IMR-90 (cell line): ENCODE measurements at regions not wholly inside any gene's neighbourhood (a gene's known extent, or its start where the extent isn't known, plus 50 kb on each side); places are given as distances from the start of the nearest gene placed in this dataset.

ENCODE experiments used
- ATAC-seq: fragments of 200-7000 bp; cut with Tn5 transposase; 2 replicates; pipeline ENCODE4 v1.9.1; 2020; ENCODE audit warnings: low read depth, mild to moderate bottlenecking, moderate library complexity
- BruUV-seq: library from RNA; stranded (reverse); fragments of 400-500 nt; replicated peaks from 2 replicates; lab custom pipeline; 2021; lab: Mats Ljungman, UMichigan
- CTCF ChIA-PET: fragments of 300-600 bp; formaldehyde crosslinking; extraction: SDS; loops from one replicate; lab custom pipeline; 2021; ENCODE audit warnings: antibody characterized with exemption; lab: Yijun Ruan, JAX
- POLR2A ChIA-PET: fragments of 300-600 bp; sonication (Branson Sonifier 250); formaldehyde crosslinking; loops from one replicate; lab custom pipeline; 2022; ENCODE audit warnings: antibody characterized with exemption; ENCODE audit not compliant: unreplicated experiment; lab: Charles Lee
- DNase-seq: peaks from one replicate; pipeline ENCODE4 v3.0.0; 2013
- H2AFZ ChIP-seq: replicated peaks from 2 replicates; pipeline ENCODE3; 2013; ENCODE audit warnings: low read length, mild to moderate bottlenecking; ENCODE audit not compliant: poor library complexity
- H2AK5ac ChIP-seq: 2 replicates; pipeline ENCODE4 v1.6.1; 2013; ENCODE audit warnings: low read depth, low read length, inconsistent platforms
- H2AK9ac ChIP-seq: replicated peaks from 2 replicates; pipeline ENCODE3; 2013; ENCODE audit warnings: mild to moderate bottlenecking, low read depth, low read length, moderate library complexity; ENCODE audit not compliant: poor library complexity
- H2BK120ac ChIP-seq: 2 replicates; pipeline ENCODE4 v1.6.1; 2013; ENCODE audit warnings: low read depth, low read length, inconsistent platforms
- H2BK15ac ChIP-seq: 3 replicates; pipeline ENCODE4 v1.6.1; 2013; ENCODE audit warnings: low read depth, low read length, inconsistent platforms
- H2BK20ac ChIP-seq: 2 replicates; pipeline ENCODE4 v1.6.1; 2013; ENCODE audit warnings: low read depth, mild to moderate bottlenecking, inconsistent platforms, low read length, moderate library complexity
- H2BK5ac ChIP-seq: 2 replicates; pipeline ENCODE4 v1.6.1; 2013; ENCODE audit warnings: mild to moderate bottlenecking, low read depth, low read length, inconsistent platforms; ENCODE audit not compliant: poor library complexity, severe bottlenecking
- H3K14ac ChIP-seq: replicated peaks from 2 replicates; pipeline ENCODE4 v1.6.1; 2013; ENCODE audit warnings: low read depth, low read length, inconsistent platforms
- H3K18ac ChIP-seq: 2 replicates; pipeline ENCODE4 v1.6.1; 2013; ENCODE audit warnings: low read depth, low read length, control low read depth
- H3K23ac ChIP-seq: 2 replicates; pipeline ENCODE4 v1.6.1; 2013; ENCODE audit warnings: low read depth, low read length, inconsistent platforms
- H3K27ac ChIP-seq: 2 replicates; pipeline ENCODE4 v1.5.1; 2013; ENCODE audit warnings: mild to moderate bottlenecking, control low read depth, low read length; ENCODE audit not compliant: insufficient read depth
- H3K27me3 ChIP-seq: 2 replicates; pipeline ENCODE4 v1.6.1; 2013; ENCODE audit warnings: low read length; ENCODE audit not compliant: control insufficient read depth, insufficient read depth
- H3K36me3 ChIP-seq: 2 replicates; pipeline ENCODE4 v1.6.1; 2013; ENCODE audit warnings: low read length, mixed read lengths; ENCODE audit not compliant: control insufficient read depth, insufficient read depth
- H3K4ac ChIP-seq: 2 replicates; pipeline ENCODE4 v1.6.1; 2013; ENCODE audit warnings: low read depth, low read length, inconsistent platforms
- H3K4me1 ChIP-seq: 2 replicates; pipeline ENCODE4 v1.6.1; 2013; ENCODE audit warnings: low read length, mixed read lengths; ENCODE audit not compliant: control insufficient read depth, insufficient read depth
- H3K4me2 ChIP-seq: 2 replicates; pipeline ENCODE4 v1.6.1; 2013; ENCODE audit warnings: low read depth, mild to moderate bottlenecking, control low read depth, low read length, moderate library complexity
- H3K4me3 ChIP-seq: 2 replicates; pipeline ENCODE4 v1.5.1; 2013; ENCODE audit warnings: low read depth, mild to moderate bottlenecking, control low read depth, low read length, moderate library complexity; ENCODE audit not compliant: insufficient read depth
- H3K56ac ChIP-seq: 2 replicates; pipeline ENCODE4 v1.6.1; 2013; ENCODE audit warnings: low read length, inconsistent platforms; ENCODE audit not compliant: insufficient read depth; ENCODE audit errors: extremely low read depth
- H3K79me1 ChIP-seq, 2 experiments: 2 replicates each; pipeline ENCODE4 v1.6.1; 2013; ENCODE audit warnings: low read length in 2 of 2, inconsistent platforms in 1 of 2, low read depth in 1 of 2
- H3K9ac ChIP-seq: 2 replicates; pipeline ENCODE4 v1.6.1; 2013; ENCODE audit warnings: low read depth, low read length, control low read depth
- H3K9me1 ChIP-seq: 2 replicates; pipeline ENCODE4 v1.6.1; 2013; ENCODE audit warnings: low read length, inconsistent platforms; ENCODE audit not compliant: insufficient read depth
- H3K9me3 ChIP-seq: 2 replicates; pipeline ENCODE4 v1.6.1; 2013; ENCODE audit warnings: low read length; ENCODE audit not compliant: control insufficient read depth, insufficient read depth
- H4K20me1 ChIP-seq: 2 replicates; pipeline ENCODE4 v1.6.1; 2013; ENCODE audit warnings: low read length, inconsistent platforms; ENCODE audit not compliant: insufficient read depth
- H4K5ac ChIP-seq: 2 replicates; pipeline ENCODE4 v1.6.1; 2013; ENCODE audit warnings: mild to moderate bottlenecking, low read depth, low read length, control low read depth
- H4K8ac ChIP-seq, 2 experiments: 2 replicates each; pipeline ENCODE4 v1.6.1; 2013; ENCODE audit warnings: low read depth in 2 of 2, low read length in 2 of 2, control low read depth in 1 of 2, inconsistent platforms in 1 of 2
- H4K91ac ChIP-seq: 2 replicates; pipeline ENCODE4 v1.6.1; 2013; ENCODE audit warnings: low read depth, low read length, inconsistent platforms; ENCODE audit not compliant: insufficient read depth
- BHLHE40 ChIP-seq: fragments of 150-350 bp; IDR thresholded peaks from 2 replicates; pipeline ENCODE4 v1.6.1; 2016; ENCODE audit warnings: mild to moderate bottlenecking, low read depth, low read length
- CTCF ChIP-seq: conservative IDR thresholded peaks from 2 replicates; pipeline ENCODE4 v1.5.1; 2012; ENCODE audit warnings: mild to moderate bottlenecking, low read depth, low read length, improper control_type of control experiment
- ELK1 ChIP-seq: fragments of 150-350 bp; IDR thresholded peaks from 2 replicates; pipeline ENCODE4 v1.6.1; 2016; ENCODE audit warnings: low read depth, mild to moderate bottlenecking, low read length, moderate library complexity, borderline replicate concordance
- MAZ ChIP-seq: IDR thresholded peaks from 2 replicates; pipeline ENCODE4 v1.6.1; 2012; ENCODE audit warnings: low read depth, mild to moderate bottlenecking, low read length, improper control_type of control experiment, moderate library complexity, borderline replicate concordance
- MXI1 ChIP-seq: IDR thresholded peaks from 2 replicates; pipeline ENCODE4 v1.6.1; 2012; ENCODE audit warnings: low read depth, mild to moderate bottlenecking, low read length, moderate library complexity, borderline replicate concordance
- NFE2L2 ChIP-seq: fragments of 150-350 bp; IDR thresholded peaks from 2 replicates; pipeline ENCODE4 v1.6.1; 2016; ENCODE audit warnings: low read depth, mild to moderate bottlenecking, low read length
- RAD21 ChIP-seq: IDR thresholded peaks from 2 replicates; pipeline ENCODE4 v1.6.1; 2012; ENCODE audit warnings: low read length, improper control_type of control experiment
- SMC3 ChIP-seq: fragments of 150-350 bp; IDR thresholded peaks from 2 replicates; pipeline ENCODE4 v1.6.1; 2016; ENCODE audit warnings: low read depth, mild to moderate bottlenecking, antibody characterized with exemption, low read length, moderate library complexity
- WGBS, 2 experiments: methylation state at CpG; one replicate each; pipeline versions ENCODE4 v1.1.5 to v1.1.7; 2013; ENCODE audit warnings: missing lambda C conversion rate in 2 of 2; ENCODE audit not compliant: insufficient read length in 1 of 2; ENCODE audit errors: extremely low coverage in 2 of 2; 5-methylcytosine and 5-hydroxymethylcytosine counted together
- dilution Hi-C: fragments of 300-500 bp; cut with HindIII; formaldehyde crosslinking; loops from one replicate; pipeline ENCODE4 v1.14.3; 2018; ENCODE audit warnings: low sequenced_read_pairs; ENCODE audit not compliant: unreplicated experiment
- in situ Hi-C: fragments of 300-500 bp; cut with MboI; formaldehyde crosslinking; loops from 3 replicates; pipeline ENCODE4 v1.14.3; 2019; ENCODE audit warnings: low sequenced_read_pairs, inconsistent platforms, mixed read lengths
- intact Hi-C: fragments of 100-400 bp; cut with micrococcal nuclease; formaldehyde crosslinking; loops from 2 replicates; pipeline ENCODE4 v1.10.0; 2022

- POLR2A ChIA-PET: no interaction called here
- Histone ChIP-seq H4K20me1 (no peaks in the 10 kb centered on the region), H3K18ac (no peak overlapping the region), H3K27me3 (no peaks in the 10 kb centered on the region), H3K9me1 (no peaks in the 10 kb centered on the region), H2BK15ac (no peak overlapping the region), H4K91ac (no peak overlapping the region), H2AK9ac (no peak overlapping the region), H2BK120ac (no peak overlapping the region), H4K8ac (no peak overlapping the region), H2BK20ac (no peak overlapping the region), H3K36me3 (no peaks in the 10 kb centered on the region), H4K5ac (no peak overlapping the region), H3K4me1 (no peaks in the 10 kb centered on the region), H3K23ac (no peak overlapping the region), H2BK5ac (no peak overlapping the region), H3K14ac (no peak overlapping the region), H3K4me2 (no peak overlapping the region), H3K79me1 (no peaks in the 10 kb centered on the region), H3K27ac (no peak overlapping the region), H3K56ac (no peak overlapping the region), H3K9me3 (no peaks in the 10 kb centered on the region), H3K4me3 (no peak overlapping the region), H2AFZ (no peak overlapping the region), H3K9ac (no peak overlapping the region), H3K4ac (no peak overlapping the region), H2AK5ac (no peak overlapping the region)
- in situ Hi-C loops: no loop called here
- intact Hi-C loops: no loop called here
- no CpG with 5 or more reads among the region's 1 CpG for WGBS, 2 experiments
- CTCF ChIA-PET: no interaction called here
- dilution Hi-C loops: no loop called here
- no TSS peak for BruUV-seq
- DNase-seq (no peak), ATAC-seq (no peak)
- TF ChIP-seq CTCF (no peak), RAD21 (no peak), ELK1 (no peak), MAZ (no peak), SMC3 (no peak), NFE2L2 (no peak), BHLHE40 (no peak), MXI1 (no peak)
These were observed 300.5 kb downstream of the ZPLD1 start for GRCh38 chr3:102735311-102735710.
